ENCODE measurements at regions not wholly inside any gene's neighbourhood (a gene's known extent, or its start where the extent isn't known, plus 50 kb on each side); places are given as distances from the start of the nearest gene placed in this dataset.
"Not testable (repeated sequence)": the region's sequence is repeated elsewhere in the genome, so short reads cannot be mapped to it uniquely, and the experiment has no call there.

DNA sequence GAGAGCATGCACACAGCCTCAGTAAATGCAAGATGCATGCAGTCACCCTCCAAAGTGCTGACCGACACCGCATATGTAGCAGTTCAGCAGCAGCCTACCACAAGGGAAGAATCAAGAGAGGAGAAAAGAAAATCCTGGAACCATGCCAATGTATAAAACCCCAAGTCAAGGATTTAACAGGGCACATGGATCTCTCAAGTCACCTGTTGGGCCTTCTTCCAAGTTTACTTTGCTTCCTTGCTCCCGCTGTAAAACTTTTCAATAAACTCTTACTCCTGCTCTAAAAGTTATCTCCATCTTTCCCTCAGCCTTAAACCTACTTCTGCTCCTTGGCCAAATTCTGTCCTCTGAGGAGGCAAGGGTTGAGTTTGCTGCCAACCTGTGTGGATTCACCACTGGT is 147.8 kb upstream of the MAP2 start:
- no peak overlapping the region for H3K9ac ChIP-seq
- no peak for TF ChIP-seq CTCF (conservative IDR thresholded peaks at IDR 0.05; ENCODE audit: low read depth, low read length)

DNA sequence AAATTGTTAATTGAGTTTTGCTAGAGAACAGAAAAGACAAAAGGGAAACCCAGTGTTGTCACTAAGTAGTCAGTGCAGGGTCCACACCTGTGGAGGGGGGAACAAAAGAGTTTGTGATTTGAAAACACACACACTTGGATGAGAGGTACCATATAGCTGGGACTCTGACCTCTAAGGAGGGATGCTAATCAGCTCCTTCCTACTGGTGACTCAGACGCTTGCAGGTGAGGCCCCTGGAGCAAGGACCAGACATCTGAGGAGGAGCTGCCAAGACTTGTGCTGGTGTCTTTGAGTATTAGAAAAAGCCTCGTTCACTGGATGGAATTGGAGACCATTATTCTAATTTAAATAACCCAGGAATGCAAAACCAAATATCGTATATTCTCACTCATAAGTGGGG is 146.4 kb upstream of the MAP2 start:
- Histone ChIP-seq H2AFZ (ENCODE audit: low read depth) (no peak overlapping the region), H3K79me2 (ENCODE audit: insufficient read depth, low read depth) (no peaks in the 10 kb centered on the region), H3K27me3 (ENCODE audit: insufficient read depth, low read depth) (no peaks in the 10 kb centered on the region), H3K4me3 (IDR thresholded peaks at IDR 0.05; ENCODE audit: insufficient read depth, low read depth, low read length) (no peak overlapping the region), H3K4me2 (no peak overlapping the region), H3K27ac (no peak overlapping the region), H3K36me3 (ENCODE audit: insufficient read depth) (no peaks in the 10 kb centered on the region), H3K4me1 (ENCODE audit: low read depth, poor library complexity, severe bottlenecking) (no peaks in the 10 kb centered on the region), H3K9ac (no peak overlapping the region), H4K20me1 (ENCODE audit: insufficient read depth) (no peaks in the 10 kb centered on the region)
- TF ChIP-seq CTCF (conservative IDR thresholded peaks at IDR 0.05; ENCODE audit: low read depth, low read length), result no peak

More for the DNA sequence above, 147.8 kb upstream of the MAP2 start:
- H2AFZ ChIP-seq (ENCODE audit: low read depth), result no peak overlapping the region
- no peaks in the 10 kb centered on the region for H3K36me3 ChIP-seq (ENCODE audit: insufficient read depth)
- H4K20me1 ChIP-seq (ENCODE audit: insufficient read depth), result no peaks in the 10 kb centered on the region
- no peaks in the 10 kb centered on the region for H3K79me2 ChIP-seq (ENCODE audit: insufficient read depth, low read depth)
- no peak overlapping the region for H3K4me2 ChIP-seq
- H3K27ac ChIP-seq, result no peak overlapping the region
- no peak overlapping the region for H3K4me3 ChIP-seq (IDR thresholded peaks at IDR 0.05; ENCODE audit: insufficient read depth, low read depth, low read length)
- no peaks in the 10 kb centered on the region for H3K4me1 ChIP-seq (ENCODE audit: low read depth, poor library complexity, severe bottlenecking)
- no peaks in the 10 kb centered on the region for H3K27me3 ChIP-seq (ENCODE audit: insufficient read depth, low read depth)

DNA sequence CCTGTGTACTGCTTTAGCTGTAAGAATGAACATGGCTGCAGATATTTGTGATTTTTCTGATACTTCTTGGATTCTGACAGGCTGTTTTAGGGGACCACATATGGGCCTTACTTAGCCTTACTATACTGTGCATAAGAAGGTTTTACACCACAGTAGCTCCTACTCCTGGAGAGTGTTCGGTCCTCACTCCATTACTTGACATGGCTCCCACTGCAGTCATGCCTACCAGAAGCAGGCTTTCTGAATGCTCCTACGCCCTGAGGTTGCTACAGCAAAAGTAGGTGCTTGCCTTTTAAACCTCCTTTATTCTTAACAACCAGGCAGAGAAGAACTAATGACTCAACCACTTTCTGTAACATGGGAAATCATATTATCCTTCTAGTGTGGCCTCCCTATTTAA is 125.2 kb upstream of the MAP2 start:
- Histone ChIP-seq H3K79me2 (ENCODE audit: insufficient read depth, low read depth) (no peaks in the 10 kb centered on the region), H3K4me1 (ENCODE audit: low read depth, poor library complexity, severe bottlenecking) (no peaks in the 10 kb centered on the region), H3K27ac (no peak overlapping the region), H2AFZ (ENCODE audit: low read depth) (no peak overlapping the region), H4K20me1 (ENCODE audit: insufficient read depth) (no peaks in the 10 kb centered on the region), H3K9ac (no peak overlapping the region), H3K4me3 (IDR thresholded peaks at IDR 0.05; ENCODE audit: insufficient read depth, low read depth, low read length) (no peak overlapping the region), H3K27me3 (ENCODE audit: insufficient read depth, low read depth) (no peaks in the 10 kb centered on the region), H3K36me3 (ENCODE audit: insufficient read depth) (no peaks in the 10 kb centered on the region), H3K4me2 (no peak overlapping the region)
- TF ChIP-seq CTCF (conservative IDR thresholded peaks at IDR 0.05; ENCODE audit: low read depth, low read length), result no peak

- H3K27me3 ChIP-seq (ENCODE audit: insufficient read depth, low read depth); H4K20me1 ChIP-seq (ENCODE audit: insufficient read depth); H3K4me3 ChIP-seq (IDR thresholded peaks at IDR 0.05; ENCODE audit: insufficient read depth, low read depth, low read length); H3K36me3 ChIP-seq (ENCODE audit: insufficient read depth); H3K27ac ChIP-seq; H3K4me2 ChIP-seq; H2AFZ ChIP-seq (ENCODE audit: low read depth); H3K4me1 ChIP-seq (ENCODE audit: low read depth, poor library complexity, severe bottlenecking); H3K9ac ChIP-seq; H3K79me2 ChIP-seq (ENCODE audit: insufficient read depth, low read depth): not testable (repeated sequence)
Measured at GRCh38 chr2:209299478-209299877, 124.4 kb upstream of the MAP2 start.

DNA sequence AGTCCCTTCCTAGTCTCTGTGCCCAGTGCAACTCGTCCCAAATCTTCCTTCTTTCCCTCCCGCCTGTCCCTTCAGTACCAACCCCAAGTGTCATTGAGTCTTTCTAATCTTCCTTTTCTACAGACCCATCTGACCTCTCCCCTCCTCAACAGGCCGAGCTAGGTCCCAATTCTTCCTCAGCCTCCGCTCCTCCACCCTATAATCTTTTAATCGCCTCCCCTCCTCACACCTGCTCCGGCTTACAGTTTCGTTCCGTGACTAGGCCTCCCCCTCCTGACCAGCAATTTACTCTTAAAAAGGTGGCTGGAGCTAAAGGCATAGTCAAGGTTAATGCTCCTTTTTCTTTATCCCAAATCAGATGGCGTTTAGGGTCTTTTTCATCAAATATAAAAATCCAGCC is 123.1 kb upstream of the MAP2 start:
- H3K4me2 ChIP-seq; H3K4me3 ChIP-seq (IDR thresholded peaks at IDR 0.05; ENCODE audit: insufficient read depth, low read depth, low read length); H4K20me1 ChIP-seq (ENCODE audit: insufficient read depth); H3K27ac ChIP-seq; H3K27me3 ChIP-seq (ENCODE audit: insufficient read depth, low read depth); H3K9ac ChIP-seq; H3K4me1 ChIP-seq (ENCODE audit: low read depth, poor library complexity, severe bottlenecking); H3K36me3 ChIP-seq (ENCODE audit: insufficient read depth); H2AFZ ChIP-seq (ENCODE audit: low read depth); H3K79me2 ChIP-seq (ENCODE audit: insufficient read depth, low read depth): not testable (repeated sequence)
